ENCODE measurements at regions not wholly inside any gene's neighbourhood (a gene's known extent, or its start where the extent isn't known, plus 50 kb on each side); places are given as distances from the start of the nearest gene placed in this dataset.

DNA sequence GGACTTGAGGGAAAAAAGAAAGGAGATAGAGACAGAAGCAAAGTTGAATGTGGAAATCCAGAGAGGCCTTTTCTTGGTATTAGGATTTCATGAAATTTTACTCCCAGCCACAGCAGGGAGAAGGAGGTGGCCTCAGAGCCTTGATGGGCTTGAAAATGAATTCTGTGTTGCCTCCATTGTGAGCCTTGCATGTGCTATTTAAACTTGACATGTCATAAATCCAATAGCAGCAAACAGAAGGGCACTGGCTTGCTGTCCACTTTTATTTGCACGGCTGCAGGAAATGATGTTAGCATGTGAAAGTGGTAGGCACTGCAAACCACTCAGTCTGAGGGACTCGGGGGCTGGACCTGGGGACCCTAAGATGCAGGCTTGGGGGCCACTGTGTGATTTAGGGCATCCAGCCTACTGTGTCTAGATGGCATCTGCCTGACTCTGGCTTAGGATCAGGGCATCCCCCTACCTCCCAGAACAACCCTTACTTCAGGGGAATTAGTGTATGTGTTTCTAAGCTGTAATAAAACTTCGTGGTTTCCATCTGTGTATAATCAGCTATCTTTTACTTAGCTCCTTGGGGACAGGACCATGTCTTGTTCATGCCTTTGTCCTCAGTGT is 139.1 kb upstream of the SKOR2 start:
- Histone ChIP-seq H3K9ac (ENCODE audit: low read length) (no peak overlapping the region), H3K9me3 (ENCODE audit: low read length) (no peaks in the 10 kb centered on the region), H4K20me1 (ENCODE audit: insufficient read depth, low read length) (no peaks in the 10 kb centered on the region), H3K9me2 (ENCODE audit: low read depth, low read length) (no peaks in the 10 kb centered on the region), H3K79me2 (ENCODE audit: insufficient read depth, low read length) (no peaks in the 10 kb centered on the region), H3K27ac (ENCODE audit: low read depth, low read length, poor library complexity, severe bottlenecking) (no peak overlapping the region), H3K4me2 (ENCODE audit: low read length) (no peak overlapping the region), H3K27me3 (ENCODE audit: insufficient read depth, low read length) (no peaks in the 10 kb centered on the region), H3K4me3 (ENCODE audit: low read depth, low read length, poor library complexity, severe bottlenecking) (no peak overlapping the region), H3K36me3 (ENCODE audit: insufficient read depth, low read length) (no peaks in the 10 kb centered on the region), H3K4me1 (ENCODE audit: insufficient read depth, low read length, severe bottlenecking) (no peaks in the 10 kb centered on the region), H2AFZ (ENCODE audit: low read length) (no peak overlapping the region), H3F3A (ENCODE audit: insufficient read depth, low read length) (no peaks in the 10 kb centered on the region)
- no peak for TF ChIP-seq EZH2 (IDR thresholded peaks at IDR 0.05; ENCODE audit: borderline replicate concordance, low read length)
- TF ChIP-seq, protein P1, sequence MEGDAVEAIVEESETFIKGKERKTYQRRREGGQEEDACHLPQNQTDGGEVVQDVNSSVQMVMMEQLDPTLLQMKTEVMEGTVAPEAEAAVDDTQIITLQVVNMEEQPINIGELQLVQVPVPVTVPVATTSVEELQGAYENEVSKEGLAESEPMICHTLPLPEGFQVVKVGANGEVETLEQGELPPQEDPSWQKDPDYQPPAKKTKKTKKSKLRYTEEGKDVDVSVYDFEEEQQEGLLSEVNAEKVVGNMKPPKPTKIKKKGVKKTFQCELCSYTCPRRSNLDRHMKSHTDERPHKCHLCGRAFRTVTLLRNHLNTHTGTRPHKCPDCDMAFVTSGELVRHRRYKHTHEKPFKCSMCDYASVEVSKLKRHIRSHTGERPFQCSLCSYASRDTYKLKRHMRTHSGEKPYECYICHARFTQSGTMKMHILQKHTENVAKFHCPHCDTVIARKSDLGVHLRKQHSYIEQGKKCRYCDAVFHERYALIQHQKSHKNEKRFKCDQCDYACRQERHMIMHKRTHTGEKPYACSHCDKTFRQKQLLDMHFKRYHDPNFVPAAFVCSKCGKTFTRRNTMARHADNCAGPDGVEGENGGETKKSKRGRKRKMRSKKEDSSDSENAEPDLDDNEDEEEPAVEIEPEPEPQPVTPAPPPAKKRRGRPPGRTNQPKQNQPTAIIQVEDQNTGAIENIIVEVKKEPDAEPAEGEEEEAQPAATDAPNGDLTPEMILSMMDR (IDR thresholded peaks at IDR 0.05; ENCODE audit: low read length), result no peak

DNA sequence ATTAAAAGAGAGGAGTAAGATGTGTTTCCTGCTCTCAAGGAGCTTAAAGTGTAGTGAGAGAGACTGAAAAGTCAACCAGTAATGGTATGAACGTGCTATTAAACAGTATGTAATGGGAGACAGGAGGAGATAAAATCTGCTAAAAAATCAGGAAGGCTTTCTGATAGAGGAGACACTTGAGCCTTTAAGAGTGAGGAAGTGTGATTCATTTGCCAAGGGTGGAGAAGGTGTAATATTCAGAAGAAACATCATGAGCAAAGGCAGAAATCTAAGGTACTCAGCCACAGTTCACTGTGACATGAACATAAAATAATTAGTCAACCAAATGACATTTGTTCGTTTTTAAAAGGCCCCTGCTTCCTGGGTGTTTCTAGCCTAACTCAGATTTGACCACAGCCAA is 137.8 kb upstream of the SKOR2 start:
- no peak overlapping the region for H3K9ac ChIP-seq (ENCODE audit: low read length)
- H3F3A ChIP-seq (ENCODE audit: insufficient read depth, low read length), result no peaks in the 10 kb centered on the region
- H3K9me3 ChIP-seq (ENCODE audit: low read length), result no peaks in the 10 kb centered on the region
- no peaks in the 10 kb centered on the region for H3K36me3 ChIP-seq (ENCODE audit: insufficient read depth, low read length)
- no peak overlapping the region for H3K4me2 ChIP-seq (ENCODE audit: low read length)
- no peaks in the 10 kb centered on the region for H3K79me2 ChIP-seq (ENCODE audit: insufficient read depth, low read length)
- TF ChIP-seq, protein P1 (IDR thresholded peaks at IDR 0.05; ENCODE audit: low read length), result no peak
- TF ChIP-seq EZH2 (IDR thresholded peaks at IDR 0.05; ENCODE audit: borderline replicate concordance, low read length), result no peak
- H3K4me1 ChIP-seq (ENCODE audit: insufficient read depth, low read length, severe bottlenecking), result no peaks in the 10 kb centered on the region
- no peak overlapping the region for H2AFZ ChIP-seq (ENCODE audit: low read length)
- H4K20me1 ChIP-seq (ENCODE audit: insufficient read depth, low read length), result no peaks in the 10 kb centered on the region
- no peaks in the 10 kb centered on the region for H3K27me3 ChIP-seq (ENCODE audit: insufficient read depth, low read length)
- H3K9me2 ChIP-seq (ENCODE audit: low read depth, low read length), result no peaks in the 10 kb centered on the region
- H3K27ac ChIP-seq (ENCODE audit: low read depth, low read length, poor library complexity, severe bottlenecking), result no peak overlapping the region
- no peak overlapping the region for H3K4me3 ChIP-seq (ENCODE audit: low read depth, low read length, poor library complexity, severe bottlenecking)

DNA sequence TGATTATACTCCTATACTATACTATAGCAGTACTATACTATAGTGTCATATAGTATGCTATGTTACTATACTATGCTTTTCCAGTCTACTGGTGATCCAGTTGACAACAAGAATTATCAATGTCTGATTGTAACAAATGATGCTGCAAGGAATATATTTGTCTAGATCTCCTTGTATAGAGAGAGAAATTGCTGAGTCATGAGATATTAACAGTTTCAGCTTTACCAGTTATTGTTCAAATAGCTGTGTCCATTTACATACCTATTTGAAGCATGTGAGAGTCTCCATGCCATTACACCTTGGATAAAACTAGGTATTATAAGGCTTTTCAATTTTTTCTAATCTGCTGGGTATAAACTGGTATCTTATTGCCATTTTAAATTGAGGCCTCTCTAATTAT is 136.4 kb upstream of the SKOR2 start:
- Histone ChIP-seq H3K9me3 (ENCODE audit: low read length) (no peaks in the 10 kb centered on the region), H3K4me2 (ENCODE audit: low read length) (no peak overlapping the region), H3K9me2 (ENCODE audit: low read depth, low read length) (no peaks in the 10 kb centered on the region)

More for the DNA sequence above, 136.4 kb upstream of the SKOR2 start:
- Histone ChIP-seq H3F3A (ENCODE audit: insufficient read depth, low read length) (no peaks in the 10 kb centered on the region), H3K4me3 (ENCODE audit: low read depth, low read length, poor library complexity, severe bottlenecking) (no peak overlapping the region), H3K79me2 (ENCODE audit: insufficient read depth, low read length) (no peaks in the 10 kb centered on the region), H3K27me3 (ENCODE audit: insufficient read depth, low read length) (no peaks in the 10 kb centered on the region), H3K9ac (ENCODE audit: low read length) (no peak overlapping the region), H3K27ac (ENCODE audit: low read depth, low read length, poor library complexity, severe bottlenecking) (no peak overlapping the region), H2AFZ (ENCODE audit: low read length) (no peak overlapping the region), H3K36me3 (ENCODE audit: insufficient read depth, low read length) (no peaks in the 10 kb centered on the region), H4K20me1 (ENCODE audit: insufficient read depth, low read length) (no peaks in the 10 kb centered on the region), H3K4me1 (ENCODE audit: insufficient read depth, low read length, severe bottlenecking) (no peaks in the 10 kb centered on the region)
- TF ChIP-seq, protein P1 (IDR thresholded peaks at IDR 0.05; ENCODE audit: low read length), result no peak
- TF ChIP-seq EZH2 (IDR thresholded peaks at IDR 0.05; ENCODE audit: borderline replicate concordance, low read length), result no peak

All from OCI-LY1 (cell line).